GM12864 (cell line): ENCODE measurements at regions not wholly inside any gene's neighbourhood (a gene's known extent, or its start where the extent isn't known, plus 50 kb on each side); places are given as distances from the start of the nearest gene placed in this dataset.

Source experiments
- DNase-seq: peaks from one replicate; pipeline ENCODE4 v3.0.0-alpha.2; 2011; ENCODE audit warnings: low read depth
- H3K4me3 ChIP-seq: 2 replicates; pipeline ENCODE4 v1.5.1; 2011; ENCODE audit warnings: mild to moderate bottlenecking, low read depth, low read length, control low read depth
- TF ChIP-seq, protein P1 (sequence below): IDR thresholded peaks from 2 replicates; pipeline ENCODE4 v1.5.1; 2011; ENCODE audit warnings: low read depth, mild to moderate bottlenecking, moderate library complexity, low read length, control low read depth, inconsistent platforms; ENCODE audit errors: missing control alignments

DNA sequence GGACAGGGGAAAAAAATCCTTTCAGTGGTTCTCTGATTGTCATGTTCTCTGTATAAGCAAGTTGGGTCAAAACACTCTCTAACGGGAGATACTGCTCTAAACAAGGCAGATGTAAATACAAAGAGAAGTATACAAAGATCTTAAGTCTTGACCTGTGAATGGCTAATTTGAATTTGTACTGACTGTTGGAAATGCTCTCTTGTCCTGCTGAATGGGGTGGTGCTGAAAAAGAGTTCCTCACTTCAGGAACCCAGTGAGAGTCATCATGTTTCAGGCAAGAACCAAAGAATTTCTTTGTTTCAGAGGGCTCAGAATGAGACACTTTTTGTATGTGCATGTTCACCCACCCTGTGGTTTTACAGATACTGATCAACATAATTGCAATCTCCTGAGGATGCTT is 461.0 kb downstream of the NR2F1-AS1 start:
- TF ChIP-seq, protein P1, sequence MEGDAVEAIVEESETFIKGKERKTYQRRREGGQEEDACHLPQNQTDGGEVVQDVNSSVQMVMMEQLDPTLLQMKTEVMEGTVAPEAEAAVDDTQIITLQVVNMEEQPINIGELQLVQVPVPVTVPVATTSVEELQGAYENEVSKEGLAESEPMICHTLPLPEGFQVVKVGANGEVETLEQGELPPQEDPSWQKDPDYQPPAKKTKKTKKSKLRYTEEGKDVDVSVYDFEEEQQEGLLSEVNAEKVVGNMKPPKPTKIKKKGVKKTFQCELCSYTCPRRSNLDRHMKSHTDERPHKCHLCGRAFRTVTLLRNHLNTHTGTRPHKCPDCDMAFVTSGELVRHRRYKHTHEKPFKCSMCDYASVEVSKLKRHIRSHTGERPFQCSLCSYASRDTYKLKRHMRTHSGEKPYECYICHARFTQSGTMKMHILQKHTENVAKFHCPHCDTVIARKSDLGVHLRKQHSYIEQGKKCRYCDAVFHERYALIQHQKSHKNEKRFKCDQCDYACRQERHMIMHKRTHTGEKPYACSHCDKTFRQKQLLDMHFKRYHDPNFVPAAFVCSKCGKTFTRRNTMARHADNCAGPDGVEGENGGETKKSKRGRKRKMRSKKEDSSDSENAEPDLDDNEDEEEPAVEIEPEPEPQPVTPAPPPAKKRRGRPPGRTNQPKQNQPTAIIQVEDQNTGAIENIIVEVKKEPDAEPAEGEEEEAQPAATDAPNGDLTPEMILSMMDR, result no peak
- no peak for DNase-seq
- H3K4me3 ChIP-seq, result no peak overlapping the region

DNA sequence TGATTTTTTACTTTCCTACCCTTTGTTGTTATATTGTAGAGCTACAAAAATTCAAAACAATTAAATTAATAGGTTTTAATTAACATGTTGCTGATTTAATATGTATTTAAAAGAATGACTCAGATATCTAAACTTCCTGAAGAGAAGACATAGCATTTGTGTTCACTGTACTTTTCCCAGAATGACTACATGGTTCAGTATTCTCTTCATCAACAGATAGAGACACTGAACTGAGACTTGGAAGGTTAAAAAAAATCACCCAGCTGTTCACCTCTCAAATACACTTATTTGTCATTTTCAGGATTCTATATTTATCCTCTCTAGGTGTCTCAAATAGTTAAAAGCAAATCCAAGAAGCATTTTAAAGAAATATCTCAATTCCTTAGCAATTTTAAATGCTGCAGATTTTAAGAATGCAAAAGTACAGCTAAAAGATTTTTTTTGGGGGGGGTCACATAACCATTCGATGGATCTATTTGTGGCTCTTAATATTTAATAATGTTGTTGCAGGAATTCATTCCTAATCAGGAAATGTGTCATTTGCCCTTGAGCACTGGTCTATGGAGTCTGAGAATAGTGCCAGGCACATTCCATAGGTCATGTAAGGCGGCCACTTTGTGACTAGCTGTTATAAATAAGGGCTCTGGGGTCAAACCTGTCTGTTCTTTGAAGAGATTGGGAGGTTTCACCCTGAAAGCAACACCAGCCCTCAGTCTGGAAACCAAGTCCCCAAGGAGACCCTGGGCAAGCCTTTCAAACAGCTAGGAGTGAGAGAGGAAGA is 463.1 kb downstream of the NR2F1-AS1 start:
- TF ChIP-seq, protein P1, result no peak
- DNase-seq, result no peak

DNA sequence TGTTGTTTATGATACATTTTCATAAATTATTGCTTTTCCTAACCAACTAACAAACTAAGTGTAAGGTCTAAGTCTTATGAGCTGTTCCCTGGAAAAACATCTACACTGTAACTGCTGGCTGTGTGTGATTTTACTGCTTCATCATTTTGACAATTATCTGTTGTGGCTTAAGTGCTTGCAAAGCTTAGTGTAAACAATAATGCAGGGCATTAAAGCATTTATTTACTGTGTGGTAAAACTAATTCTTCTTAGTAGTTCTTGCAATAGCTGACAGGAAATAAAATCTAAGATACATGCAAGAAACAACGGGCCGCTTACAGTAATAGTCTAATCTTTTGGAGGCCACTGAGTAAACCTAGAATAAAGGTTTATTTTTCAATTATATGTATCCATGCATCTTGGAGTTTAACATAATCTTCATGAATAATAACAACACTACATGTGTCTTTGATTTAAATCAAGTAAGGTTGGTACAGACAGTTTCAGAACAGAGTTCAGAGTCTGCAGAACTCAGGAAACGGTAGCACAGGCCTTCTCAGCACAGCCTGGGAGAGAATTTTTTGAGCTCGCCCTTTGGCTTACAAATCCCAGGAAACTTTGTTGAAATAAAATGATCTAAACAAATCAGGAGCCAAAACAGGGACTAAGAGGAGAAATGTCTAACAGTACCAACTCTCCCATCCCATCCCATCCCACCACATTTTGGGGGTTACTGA is 473.1 kb downstream of the NR2F1-AS1 start:
- no peak overlapping the region for H3K4me3 ChIP-seq
- TF ChIP-seq, protein P1, result no peak
- DNase-seq, result no peak

More for the DNA sequence above, 463.1 kb downstream of the NR2F1-AS1 start:
- H3K4me3 ChIP-seq, result no peak overlapping the region

DNA sequence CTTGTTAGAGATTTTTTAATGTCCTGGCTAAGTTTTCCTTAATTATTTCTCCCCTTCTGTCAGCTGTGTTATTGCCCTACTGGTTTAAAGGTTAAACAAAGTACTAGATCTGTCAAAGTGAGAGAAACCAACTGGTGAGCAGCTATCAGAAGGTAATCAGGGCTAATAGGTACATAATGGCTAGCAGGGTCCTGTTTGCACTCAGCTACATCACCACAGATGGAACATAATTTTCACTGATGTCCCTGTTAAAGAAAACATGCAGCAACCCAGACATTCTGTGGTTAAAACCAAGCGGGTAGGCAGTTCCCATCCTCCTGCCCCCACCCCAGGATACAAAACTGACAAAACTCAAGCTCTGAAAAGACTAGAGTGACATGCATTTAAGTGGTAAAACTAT is 473.9 kb downstream of the NR2F1-AS1 start:
- TF ChIP-seq, protein P1, result no peak
- DNase-seq, result no peak
- no peak overlapping the region for H3K4me3 ChIP-seq

DNA sequence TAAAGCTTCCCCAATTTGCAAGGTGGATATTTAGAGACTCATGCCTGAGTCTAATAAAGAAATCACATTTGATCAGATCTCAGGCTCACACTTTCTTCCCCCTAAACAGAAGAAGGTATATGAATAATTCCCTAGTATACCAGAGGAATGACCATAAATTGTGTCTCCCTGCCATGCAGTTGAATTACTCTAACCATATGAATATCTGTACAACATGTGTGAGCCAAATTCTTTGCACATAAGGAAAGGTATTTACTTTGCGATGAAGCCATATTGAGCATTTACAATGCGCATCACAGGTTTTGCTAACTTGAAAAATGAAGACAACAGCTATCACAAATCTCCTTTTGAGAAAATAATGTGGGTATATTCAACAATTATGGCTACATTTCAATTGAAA is 479.4 kb downstream of the NR2F1-AS1 start:
- DNase-seq, result no peak
- H3K4me3 ChIP-seq, result no peak overlapping the region
- TF ChIP-seq, protein P1, result no peak

DNA sequence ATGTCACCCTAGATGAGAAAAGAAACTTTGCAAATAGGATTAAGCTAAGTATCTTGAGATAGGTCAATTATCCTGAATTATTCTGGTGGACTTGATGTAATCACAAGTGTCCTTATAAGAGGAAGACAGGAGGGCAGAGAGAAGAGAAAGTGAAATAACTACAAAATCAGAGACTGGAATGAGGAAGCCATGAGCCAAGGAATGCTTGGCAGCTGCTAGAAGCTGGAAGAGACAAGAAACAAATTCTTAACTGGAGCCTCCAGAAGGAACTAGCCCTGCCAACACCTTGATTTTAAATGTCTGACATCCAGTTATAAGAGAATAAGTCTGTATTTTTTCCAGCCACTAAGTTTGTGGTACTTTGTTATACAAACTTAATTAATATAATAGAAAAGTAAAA is 480.0 kb downstream of the NR2F1-AS1 start:
- TF ChIP-seq, protein P1, result no peak
- DNase-seq, result no peak
- H3K4me3 ChIP-seq, result no peak overlapping the region
